GM12892 (cell line): ENCODE measurements at regions not wholly inside any gene's neighbourhood (a gene's known extent, or its start where the extent isn't known, plus 50 kb on each side); places are given as distances from the start of the nearest gene placed in this dataset.

ENCODE experiments used
- POLR2A ChIP-seq: IDR thresholded peaks from 2 replicates; pipeline ENCODE4 v1.6.1; 2011; ENCODE audit warnings: low read depth, low read length, control low read depth
- POLR2AphosphoS5 ChIP-seq: IDR thresholded peaks from 2 replicates; pipeline ENCODE4 v1.6.1; 2011; ENCODE audit warnings: low read depth, low read length, control low read depth
- TAF1 ChIP-seq: IDR thresholded peaks from 2 replicates; pipeline ENCODE4 v1.6.1; 2011; ENCODE audit warnings: low read depth, mild to moderate bottlenecking, control low read depth, low read length, borderline replicate concordance

DNA sequence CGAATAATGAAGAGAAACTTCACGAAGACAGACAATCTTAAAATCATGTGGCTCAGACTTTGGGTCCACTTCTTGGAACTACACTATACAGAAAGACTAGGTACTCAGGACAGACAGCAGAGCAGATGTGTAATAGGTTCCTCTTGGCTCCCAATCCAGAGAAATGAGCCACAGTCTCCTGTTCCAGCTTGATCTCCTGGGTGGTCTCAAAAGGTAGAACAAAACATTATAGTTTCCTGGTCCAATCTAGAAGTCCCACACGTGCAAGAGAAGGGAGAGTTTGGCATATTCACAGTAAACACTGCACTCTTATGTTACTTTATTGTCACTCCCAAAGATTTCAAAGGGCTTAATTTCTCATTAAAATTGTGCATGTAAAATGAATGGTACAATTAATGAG lies 134.5 kb upstream of the FIBIN start:
- TF ChIP-seq POLR2A (no peak), POLR2AphosphoS5 (no peak), TAF1 (no peak)
